Medulla oblongata (tissue), 1 donor: ENCODE measurements at regions not wholly inside any gene's neighbourhood (a gene's known extent, or its start where the extent isn't known, plus 50 kb on each side); places are given as distances from the start of the nearest gene placed in this dataset.

ENCODE experiments used
- DNase-seq: peaks from one replicate; pipeline ENCODE4 v3.0.0-alpha.2; 2015; ENCODE audit errors: extremely low spot score

DNA sequence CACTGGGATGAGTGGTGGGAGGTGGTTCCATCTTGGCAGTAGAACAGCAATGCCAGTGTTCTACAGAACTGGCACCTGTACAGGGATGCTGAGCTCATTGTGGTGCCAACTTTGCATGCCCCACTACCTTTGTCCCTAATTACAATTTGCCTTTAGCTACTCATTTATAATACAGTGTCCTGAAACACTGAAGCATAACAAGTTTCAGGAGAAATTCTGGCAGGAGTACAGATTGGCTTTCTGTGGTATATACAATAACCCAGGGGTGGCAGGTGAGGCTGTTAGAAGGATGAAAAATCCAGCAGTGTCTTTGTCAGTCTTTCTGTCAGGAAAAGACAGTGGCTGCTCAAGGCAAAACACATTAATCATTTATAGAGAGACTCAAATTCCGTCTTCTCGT is 240.3 kb downstream of the FAM76B start:
- no peak for DNase-seq

DNA sequence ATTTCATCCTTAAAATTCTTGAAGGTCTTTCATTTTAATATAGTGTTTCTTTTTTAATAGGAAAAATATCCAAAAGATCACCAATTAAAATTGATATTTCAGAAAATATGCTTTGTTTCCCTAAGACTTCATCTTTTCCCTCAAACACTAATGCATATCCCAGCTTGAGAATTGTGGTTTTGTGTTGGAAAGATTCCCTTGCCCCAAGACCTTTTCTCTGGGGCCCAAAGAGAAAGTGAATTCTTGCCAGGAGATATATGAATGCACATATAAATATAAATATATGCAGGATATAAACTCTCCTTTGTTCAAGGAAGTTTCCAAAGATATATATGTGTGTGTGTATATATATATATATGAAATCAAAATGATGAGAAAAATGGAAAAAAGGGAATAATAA is 241.2 kb downstream of the FAM76B start:
- no peak for DNase-seq

DNA sequence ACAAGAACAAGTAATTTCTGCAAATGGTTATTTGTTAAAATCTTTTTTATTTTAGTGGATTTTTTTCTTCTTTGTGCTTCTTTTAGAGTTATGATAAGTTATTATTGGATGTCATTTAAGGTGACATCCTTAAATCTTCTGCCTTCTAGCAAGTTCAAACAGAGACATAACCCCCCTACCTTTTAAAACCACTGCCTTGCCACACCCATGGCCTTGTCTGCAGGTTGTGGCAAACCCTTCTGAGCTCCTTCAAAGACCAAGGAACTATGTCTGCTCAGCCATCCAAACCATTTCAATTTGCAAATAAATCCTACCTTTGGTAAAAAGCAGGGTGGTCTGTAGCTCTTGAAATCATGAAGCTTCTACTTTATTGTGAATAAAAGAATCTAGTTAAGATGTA is 241.6 kb downstream of the FAM76B start:
- no peak for DNase-seq

DNA sequence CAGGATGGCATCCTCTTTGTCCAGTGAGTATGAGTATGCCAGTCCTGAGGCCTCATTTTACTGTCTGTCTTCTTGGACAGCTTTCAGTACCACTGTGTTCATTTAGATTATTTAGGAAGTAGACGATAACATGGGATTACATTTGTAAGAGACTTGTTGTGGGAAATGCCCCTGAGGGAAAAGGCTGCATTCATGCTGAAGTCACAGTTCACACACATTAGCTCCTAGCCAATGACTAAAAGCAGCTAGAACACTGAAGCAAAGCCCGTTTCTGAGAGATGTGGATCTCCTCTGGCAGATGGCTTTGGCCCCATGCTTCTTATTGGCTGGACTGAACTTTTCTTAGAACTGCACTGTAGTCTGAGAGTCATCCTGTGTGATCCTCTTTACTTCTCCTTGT is 242.4 kb downstream of the FAM76B start:
- DNase-seq: no peak

DNA sequence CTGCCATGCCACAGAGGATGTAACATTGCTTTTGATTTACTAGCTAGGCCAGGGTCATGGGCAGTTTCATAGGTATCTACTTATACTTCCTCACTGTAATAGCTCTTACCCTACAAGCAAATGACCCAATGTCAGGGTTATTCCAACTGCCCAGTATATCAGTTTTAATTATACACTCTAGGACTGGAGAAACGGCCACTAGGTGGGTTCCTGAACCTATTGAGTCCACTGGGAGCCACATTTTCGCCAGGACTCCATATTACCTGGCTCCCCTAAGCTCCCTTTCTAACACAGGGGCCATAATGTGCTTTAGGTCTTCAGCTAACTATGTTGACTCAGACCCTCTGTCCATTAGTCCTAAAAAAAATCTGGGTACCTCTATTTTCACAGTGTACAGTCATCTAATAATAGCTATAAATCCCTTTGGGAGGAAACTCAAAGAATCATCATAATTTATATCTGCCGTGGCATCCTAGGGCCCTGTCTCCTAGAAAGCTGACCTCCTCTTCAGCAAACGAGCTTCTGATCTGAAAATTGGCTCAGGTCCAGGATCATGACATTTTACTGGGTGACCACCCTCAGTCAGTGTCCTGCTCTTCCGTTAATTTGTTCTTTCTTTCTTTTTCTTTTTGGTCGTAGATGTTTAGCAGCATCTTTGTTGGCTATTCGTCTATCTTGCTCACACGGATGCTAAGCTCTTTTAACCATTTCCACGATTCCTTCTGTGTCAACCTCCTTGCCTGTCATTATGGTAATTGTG is 244.3 kb downstream of the FAM76B start:
- no peak for DNase-seq

DNA sequence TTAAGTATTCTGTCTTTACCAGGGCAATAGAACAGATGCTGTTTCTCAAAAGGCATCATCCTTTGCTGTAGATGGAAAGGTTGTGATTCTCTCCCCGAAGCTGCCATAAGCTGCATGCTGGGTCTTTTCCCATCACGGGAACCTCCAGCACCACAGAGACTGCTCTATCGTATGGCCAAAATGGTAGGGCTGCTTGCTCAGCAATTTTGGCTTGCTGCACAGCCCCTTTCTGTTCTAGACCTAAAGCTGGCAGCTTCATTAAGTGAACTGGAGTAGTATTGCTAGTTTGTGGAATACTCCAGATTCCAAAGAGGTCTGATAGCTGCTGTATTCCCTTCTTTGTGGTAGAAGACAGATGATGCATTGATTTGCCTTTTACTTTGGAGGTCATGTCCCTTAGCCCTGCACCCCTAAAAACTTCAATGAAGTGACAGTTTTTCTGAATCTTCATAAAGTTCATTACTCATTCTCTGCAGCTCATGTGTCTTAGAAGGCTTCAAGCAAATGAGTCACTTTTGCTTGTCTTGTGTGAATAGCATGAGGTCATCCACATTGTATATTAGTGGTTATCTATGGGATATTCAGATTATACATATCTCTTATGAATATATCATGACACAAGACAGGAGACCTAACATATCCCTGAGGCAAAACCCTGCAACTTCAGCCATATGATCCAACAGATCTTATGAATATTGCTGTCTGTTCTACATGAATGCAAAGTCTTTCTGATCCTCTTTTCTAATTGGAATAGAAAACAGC is 245.3 kb downstream of the FAM76B start:
- no peak for DNase-seq

DNA sequence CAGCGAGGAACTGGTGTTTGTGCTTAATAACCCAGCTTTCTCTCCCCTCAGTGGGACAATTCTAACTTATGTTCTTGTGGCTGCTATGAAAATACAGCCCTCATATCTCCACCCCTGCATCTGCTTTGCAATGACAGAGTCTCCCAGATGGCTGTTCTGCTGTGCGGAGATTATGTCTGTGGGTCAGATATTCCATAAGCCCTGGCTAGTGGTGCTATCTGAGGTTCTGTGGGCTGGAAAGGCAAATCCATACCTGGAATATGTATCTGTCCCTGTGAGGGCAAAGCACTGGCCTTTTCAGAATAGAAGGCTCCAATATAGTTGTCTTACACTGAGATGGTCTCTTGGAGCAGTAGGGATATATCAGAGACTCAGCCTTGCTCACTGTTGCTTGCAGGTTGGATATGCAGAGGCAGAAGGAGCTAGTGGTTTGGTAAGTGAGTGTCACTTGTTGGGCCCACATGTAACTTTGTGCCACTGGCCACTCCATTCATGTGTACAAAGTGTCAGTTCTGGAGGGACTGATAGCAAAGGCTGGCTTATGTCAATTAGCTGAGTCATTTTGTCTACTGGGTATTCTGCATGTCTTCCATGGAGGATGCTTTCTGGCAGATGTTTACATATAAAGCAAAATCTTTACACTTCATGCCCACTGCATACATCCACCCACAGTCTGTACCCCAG is 246.6 kb downstream of the FAM76B start:
- DNase-seq: no peak

DNA sequence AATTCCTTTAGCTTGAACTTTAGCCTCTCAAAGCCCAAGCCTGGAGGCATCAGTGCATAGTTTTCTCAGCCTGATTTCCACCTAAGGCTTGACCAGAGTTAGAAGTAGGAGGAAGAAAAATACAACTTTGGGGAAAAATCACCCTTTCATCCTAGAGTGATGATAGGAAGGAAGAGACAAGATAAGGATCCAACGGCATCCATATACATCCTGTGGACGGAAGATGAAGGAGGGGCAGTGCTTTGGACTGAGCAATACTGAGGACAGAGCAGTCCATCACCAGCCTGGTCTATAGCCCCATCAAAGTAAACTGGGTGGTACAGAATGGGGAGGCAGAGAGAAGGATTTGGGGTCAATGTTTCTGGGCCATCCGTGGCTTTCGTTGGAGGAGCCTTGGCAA is 247.9 kb downstream of the FAM76B start:
- DNase-seq: no peak

DNA sequence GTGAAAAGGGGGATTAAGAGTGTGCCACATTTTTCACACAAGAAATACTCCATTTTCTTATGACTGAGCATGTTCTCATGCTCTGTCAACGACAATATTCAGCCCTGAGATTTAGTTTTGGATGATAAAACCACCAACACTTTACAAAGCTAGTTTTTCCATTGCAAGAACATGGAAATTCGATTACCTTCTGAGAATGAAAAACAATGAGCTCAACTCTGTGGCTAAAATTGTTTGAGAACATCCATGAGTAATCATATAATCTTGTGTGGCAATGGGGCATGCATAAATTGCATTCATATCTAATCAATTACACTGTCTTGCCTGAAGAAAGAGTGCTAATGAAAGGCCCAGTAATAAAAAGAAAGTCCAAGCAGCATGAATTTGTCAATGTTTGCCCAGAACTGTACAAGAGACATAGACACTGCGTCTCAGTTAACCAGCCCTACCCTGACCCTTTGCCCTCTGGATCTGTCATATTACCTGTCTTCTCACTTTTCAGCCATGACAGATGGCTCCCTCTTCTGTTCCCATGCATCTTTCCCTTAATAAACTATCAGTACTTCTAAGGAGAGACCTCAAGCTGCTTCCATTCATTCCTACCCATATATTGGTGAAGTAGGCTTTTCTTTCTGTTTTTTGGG is 253.4 kb downstream of the FAM76B start:
- DNase-seq: no peak

DNA sequence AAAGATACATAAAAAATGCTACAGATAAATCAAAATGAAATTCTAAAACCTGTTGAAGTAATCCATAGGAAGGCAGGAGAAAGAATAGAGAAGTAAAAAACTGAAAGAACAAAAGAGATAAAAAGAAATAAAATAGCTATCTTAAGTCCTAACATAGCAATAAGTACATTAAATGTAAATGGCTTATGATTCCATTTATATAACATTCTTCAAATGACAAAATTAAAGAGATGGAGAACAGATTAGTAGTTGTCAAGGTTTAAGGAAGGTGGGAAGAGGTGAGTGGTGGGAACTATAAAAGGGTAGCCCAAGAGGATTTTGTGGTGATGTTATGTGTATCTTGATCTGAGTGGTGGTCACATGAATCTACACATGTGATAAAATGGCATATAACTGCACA is 254.8 kb downstream of the FAM76B start:
- no peak for DNase-seq

DNA sequence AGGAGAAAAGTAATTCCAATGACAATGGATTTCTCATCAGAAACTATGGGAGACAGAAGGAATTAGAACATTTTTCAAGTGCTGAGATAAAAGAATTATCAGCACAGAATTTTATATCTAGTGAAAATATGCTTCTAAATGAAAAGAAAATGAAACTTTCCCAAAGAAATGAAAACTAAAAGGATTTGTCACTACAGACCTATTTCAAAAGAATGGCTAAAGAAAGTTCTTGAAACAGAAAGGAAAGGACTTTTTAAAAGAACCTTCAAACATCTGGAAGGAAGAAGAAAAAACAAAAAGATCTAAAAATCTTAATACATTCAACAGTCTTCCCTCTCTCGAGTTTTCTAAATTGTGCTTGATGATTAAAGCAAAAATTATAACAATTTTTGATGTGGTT is 255.4 kb downstream of the FAM76B start:
- no peak for DNase-seq

DNA sequence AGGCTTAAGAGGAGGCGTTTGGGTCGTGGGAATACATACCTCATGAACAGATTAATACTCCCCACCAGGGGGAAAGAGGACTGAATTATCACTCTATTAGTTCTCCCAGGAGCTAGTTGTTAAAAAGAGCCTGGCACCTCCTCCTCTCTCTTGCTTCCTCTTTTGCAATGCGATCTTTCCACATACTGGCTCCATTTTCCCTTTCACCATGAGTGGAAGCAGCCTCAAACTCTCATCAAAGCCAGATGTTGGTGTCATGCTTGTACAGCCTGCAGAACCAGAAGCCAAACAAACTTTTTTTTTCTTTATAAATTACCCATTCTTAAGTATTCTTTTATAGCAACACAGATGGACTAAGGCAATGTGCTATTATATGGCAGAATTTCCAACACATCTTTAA is 258.5 kb downstream of the FAM76B start:
- no peak for DNase-seq

DNA sequence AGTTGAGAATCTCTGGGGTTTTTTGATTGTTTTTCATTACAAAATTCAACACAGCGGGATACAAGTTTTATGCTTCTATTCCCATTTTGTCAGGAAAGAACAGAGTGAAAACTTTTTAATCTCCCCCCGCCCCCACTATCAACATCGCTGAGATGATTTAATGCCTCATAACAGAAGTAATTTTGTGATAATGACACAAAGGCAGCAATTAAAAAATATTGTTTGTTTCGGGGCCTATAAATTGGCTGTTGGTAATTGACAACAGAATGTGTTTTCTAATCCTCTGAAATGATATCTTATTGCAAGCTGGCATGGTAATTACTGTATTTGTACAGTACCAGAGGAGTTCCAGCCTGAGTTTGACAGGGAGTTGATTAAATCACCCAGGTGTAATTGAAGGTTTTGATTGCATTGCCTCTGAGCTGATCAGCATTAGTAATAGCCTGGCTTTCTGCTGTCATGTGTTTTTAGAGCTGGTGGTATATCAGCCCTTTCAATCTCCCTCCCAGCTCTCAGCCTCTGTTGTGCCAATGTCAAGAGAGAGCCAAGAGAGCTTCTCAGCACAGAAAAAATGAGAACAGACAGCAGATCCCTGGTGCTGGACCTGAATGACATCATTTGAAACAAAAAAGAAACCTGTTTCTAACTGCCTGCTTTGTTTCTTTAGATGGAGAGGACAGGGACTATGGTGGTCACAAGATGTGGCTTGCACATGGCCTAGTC is 265.1 kb downstream of the FAM76B start:
- peak; percentile 30 for DNase-seq

DNA sequence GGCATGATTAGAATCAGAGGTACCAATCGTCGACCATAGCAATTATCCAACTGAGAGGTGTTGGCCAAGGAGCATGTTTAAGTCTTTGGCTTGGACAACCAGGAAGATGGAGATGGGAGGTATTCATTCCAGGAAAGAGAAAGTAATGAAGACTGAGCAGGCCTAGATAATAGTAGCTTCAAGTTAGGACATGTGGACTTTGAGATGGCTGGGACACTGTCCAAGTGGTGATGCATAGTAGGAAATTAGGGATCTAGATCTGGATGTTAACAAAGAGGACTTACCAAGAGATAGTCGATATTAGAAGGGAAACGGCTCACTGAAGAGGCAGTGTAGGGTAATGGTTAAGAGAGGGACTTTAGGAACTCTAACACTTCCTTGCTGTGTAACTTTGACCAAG is 266.7 kb downstream of the FAM76B start:
- DNase-seq: no peak

DNA sequence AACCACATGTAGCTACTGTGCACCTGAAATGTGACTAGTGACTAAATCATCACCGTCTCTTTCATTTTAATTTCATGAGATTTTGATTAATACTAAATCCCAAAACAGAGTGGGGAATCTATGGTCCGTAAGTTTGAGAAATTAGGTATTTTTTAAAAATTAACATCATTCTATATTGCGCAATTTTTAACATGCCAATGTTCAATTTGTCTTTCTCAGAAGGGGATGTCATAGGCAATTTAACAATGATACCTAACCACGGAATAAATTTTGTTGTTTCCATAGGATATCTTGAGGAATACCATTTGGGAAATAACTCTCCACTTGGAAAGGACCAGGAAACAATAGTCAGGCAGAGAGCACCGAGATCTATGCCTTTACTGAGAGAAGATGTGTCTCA is 267.7 kb downstream of the FAM76B start:
- no peak for DNase-seq

DNA sequence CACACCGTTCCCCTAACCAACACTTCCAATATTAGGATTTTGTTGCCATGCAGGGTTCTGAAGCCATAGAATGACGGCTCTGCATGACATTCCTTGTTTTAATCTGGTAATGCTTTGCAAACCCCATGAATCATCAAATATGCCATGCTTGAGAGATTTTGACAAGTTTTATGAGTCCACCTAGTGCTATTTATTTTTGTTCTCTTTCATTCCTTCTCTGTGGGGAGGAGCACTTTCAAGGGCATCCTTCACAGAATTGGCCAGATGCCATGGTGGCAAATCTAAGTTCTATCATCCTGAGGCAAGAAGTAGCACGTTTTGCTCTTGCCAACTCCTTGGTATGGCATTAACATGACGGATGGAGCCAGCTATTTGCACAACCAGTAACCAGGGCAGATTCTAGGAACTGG is 268.4 kb downstream of the FAM76B start:
- no peak for DNase-seq

DNA sequence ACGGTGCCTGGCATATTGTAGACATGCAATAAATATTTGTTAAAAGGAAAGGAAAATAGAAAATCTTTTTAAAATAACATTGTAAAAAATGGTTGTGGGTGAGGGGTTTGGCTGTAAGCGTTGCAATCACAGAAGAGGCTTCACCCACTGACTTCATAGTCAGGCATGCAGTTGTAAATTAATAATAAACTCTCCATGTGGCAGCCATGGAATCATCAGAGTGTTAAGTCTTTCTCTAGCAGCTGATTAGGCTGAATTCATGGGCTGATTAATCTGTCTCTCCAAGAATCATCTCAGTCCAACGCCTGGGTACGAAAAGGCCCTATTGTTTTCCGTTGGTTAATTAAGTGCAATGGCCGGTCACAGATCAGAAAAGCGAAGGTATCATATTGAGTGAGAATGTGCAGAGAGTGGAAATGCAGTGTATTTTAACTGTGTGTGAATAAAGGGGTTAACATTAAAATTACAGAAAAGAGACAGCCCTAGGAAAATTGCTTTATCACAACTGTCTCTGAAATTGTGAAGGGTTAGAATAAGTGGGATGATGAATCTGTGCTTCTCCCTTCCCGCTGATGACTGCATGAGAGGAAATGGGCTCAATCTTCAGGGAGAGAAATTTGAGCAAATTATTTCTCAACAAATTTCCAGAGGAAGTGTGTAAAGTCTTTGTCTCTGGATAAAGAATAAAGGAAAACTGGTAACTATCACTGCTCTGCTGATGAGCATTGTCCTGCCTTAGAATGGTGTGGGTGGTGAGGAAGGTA is 269.0 kb downstream of the FAM76B start:
- DNase-seq: no peak

DNA sequence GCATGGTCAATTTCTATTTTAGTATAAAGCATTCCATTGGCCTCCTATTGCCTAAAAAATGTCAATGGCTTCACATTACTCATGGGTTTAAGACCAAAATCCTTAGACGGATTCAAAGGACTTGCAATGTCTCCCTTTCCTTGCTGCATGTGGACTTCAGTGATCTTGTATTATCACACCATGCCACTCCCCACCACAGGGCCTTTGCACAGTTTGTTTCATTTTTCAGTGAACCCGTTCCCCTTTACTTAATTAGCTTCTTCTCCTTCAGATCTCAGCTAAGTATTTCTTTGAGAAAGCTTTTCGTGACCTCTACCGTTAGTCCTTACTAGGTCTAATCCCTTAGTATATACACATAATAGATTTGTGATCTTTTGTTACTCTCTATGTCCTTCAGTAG is 269.7 kb downstream of the FAM76B start:
- DNase-seq: no peak

DNA sequence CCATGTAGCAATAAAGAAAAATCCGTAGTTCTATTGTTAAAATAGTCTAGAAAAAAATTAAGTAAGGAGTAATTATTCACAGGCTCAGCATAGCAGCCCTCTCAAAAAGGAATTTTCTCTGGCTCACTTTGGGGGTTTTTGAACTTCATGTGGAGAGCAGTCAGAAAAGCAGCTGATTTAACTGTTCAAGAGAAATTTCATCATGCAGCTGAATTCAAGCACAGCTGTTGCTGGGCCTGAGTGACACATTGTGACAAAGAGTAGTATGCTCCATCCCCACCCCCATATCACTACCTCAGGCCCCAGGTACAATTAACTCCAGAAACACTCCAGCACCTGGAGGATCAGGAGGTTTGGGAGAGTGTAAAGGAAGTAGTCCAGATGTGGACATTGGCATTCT is 272.1 kb downstream of the FAM76B start:
- DNase-seq: no peak

DNA sequence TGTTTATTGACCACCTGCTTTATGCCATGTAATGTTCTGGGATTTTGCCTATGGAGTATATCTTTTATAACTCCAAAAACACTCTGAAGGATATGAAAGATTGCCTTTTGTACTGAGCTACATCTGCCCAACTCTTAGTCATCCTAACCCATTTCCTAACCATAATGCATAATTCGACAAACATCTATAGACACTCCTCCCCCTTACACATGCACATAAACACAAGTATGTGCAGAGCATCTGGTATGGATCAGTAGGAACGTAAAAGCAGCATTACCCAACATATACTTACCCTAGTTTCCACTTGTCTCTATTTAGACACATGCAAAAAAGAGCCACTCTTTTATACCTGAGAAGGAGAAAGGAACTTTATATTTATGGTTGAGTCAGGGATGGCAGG is 272.8 kb downstream of the FAM76B start:
- DNase-seq: no peak

DNA sequence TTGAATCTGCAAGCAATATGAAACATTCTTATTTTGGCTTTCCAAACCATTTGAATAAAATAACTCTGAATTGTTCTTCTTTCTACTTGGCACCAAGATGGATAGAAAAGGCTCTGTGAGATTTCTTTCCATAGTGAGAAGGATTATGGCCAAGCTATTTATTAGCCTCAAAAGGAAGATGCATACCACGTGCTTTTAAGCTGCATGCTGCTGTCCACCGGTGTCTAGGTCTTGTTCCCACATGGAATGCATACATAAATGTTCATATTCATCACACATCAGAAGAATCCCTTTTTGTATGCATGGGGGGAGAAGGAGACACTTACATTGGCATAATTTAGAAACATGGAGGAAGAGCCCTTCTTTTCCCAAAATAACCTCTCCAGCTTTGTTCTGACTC is 273.4 kb downstream of the FAM76B start:
- DNase-seq: no peak
